Stimulated activated naive CD4-positive, alpha-beta T cell (primary cell): ENCODE measurements at regions not wholly inside any gene's neighbourhood (a gene's known extent, or its start where the extent isn't known, plus 50 kb on each side); places are given as distances from the start of the nearest gene placed in this dataset.

Experiments
- DNase-seq, 6 experiments: peaks; one replicate each; lab custom pipeline; 2025; lab: John Stamatoyannopoulos, UW

GRCh38 chr1:213374369-213374768 lies 323.3 kb downstream of the RPS6KC1 start:
- DNase-seq = peak; percentile 3 to 62 (median 24)

- no peak for DNase-seq
Observed at GRCh38 chr1:213375002-213375401, 324.0 kb downstream of the RPS6KC1 start.

DNA sequence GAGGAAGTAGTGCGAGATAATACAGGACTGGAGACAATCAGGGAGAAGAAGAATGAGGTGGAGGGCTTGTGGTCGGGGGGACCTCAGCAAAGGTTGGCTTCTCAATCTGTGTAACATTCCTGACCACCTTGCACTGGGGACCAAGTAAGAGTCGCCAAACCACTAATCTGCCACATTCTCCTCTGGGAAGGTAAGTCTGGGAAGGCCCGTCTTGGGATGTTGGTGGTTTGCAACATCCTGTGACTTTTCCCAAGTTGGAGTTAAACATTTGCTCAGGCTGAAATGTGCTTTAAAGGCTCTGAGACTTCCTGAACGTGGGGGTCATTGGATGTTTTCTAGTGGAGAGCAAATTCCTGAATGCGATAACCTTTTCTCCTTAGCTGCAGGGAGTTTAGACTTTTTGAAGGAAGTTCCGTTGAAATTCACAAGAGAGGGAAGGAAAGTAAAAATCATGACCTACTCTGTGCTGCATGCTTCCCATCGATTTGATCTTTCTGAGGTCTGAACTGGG lies 325.9 kb downstream of the RPS6KC1 start:
- DNase-seq = no peak

- DNase-seq = no peak
Observed at GRCh38 chr1:213380865-213381264, 329.8 kb downstream of the RPS6KC1 start.

DNA sequence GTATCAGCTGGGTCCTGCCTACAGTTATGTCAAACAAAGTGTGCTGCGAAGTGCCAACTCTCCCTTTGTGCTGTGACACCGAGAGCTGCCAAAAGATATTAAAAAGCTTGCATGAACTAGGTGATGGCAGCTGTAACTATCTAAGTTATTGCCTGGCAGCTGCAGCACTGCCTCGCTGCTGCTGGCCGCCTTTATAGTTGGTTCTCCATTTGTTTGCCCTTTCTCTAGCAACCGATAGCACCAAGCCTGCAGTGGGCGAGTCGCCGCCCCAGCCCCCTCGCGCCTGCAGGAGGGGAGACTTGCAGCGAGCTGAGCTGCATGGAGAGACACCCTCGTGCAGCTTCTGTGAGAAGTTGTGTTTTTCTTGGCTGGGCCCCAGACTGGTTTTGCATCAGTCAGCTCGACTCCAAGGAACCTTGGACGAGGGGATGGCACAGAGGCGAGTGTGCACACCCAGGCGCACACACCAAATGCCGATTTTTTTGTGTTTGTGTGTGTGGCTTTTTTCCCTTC lies 330.6 kb downstream of the RPS6KC1 start:
- DNase-seq = no peak

DNA sequence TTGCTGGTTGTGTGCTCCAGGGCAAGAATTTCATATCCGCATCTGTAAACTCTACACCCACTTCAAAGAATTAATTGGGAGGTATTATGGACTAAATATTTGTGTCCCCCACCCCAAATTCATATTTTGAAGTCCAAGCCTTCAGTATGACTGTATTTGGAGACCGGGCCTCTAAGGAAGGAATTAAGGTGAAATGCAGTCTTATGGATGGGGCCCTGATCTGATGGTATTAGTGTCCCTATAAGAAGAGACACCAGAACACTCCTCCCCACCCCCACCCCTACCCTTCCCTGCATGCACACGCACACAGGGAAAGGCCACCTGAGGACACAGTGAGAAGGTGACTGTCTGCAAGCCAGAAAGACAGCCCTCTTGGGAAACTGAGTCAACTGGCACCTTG lies 332.4 kb downstream of the RPS6KC1 start:
- DNase-seq = no peak

DNA sequence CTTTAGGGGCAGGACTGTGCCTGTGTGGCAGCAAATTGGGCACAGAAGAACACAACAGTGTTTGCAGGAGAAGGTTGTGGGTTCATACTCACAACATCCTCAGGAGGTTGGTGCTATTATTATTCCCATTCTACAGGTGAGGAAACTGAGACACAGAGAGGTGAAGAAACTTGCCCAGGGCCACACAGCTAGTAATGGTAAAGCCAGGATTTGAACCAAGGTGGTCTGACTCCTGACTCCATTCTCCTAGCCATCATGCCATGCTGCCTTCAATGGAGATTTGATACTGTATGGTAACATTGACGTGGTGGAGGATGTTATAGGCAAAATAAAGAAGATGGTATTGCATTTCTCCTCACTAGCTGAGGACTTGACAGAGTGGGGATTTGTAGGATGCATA lies 334.2 kb downstream of the RPS6KC1 start:
- DNase-seq = no peak

DNA sequence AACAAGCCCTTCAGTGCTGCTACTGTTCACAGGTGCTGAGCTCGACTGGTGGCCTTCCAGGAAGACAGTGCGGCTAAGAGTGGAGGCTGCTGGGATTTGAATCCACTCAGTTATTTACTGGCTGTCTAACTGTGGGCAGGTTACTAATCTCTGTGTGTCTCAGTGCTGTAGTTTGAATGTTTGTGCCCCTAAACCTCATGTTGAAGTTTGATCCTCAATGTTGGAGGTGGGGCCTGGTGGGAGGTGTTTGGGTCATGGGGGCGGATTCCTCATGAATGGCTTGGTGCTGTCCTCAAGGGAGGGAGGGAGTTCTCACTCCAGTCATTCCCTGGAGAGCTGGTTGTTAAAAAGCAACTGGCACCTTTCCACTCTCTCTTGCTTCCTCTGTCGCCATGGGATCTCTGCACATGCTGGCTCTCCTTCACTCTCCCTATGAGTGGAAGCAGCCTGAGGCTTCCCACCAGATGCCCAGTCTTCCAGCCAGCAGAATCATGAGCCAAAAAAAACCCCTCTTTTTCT lies 334.8 kb downstream of the RPS6KC1 start:
- no peak for DNase-seq

GRCh38 chr1:213387380-213388015 lies 336.5 kb downstream of the RPS6KC1 start:
- DNase-seq = no peak

DNA sequence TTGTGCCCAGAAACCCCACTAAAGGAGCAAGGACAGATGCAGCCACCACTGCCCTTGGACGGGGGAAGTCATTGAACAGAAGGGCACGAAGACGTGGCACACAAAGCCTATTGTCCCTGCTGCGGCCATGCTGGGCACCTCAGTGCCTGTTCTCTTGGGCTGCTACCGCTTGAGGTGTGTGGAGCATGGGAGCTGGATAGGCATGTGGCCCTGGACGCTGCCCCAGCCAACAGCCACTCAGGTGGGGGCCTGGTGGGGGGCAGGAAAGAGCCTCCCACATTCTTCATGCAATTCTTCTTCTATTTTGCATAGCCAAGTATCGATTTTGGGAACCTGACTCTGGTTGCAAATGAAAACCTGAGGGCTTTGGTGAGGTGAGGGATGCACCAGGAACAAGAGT lies 337.2 kb downstream of the RPS6KC1 start:
- DNase-seq = no peak

DNA sequence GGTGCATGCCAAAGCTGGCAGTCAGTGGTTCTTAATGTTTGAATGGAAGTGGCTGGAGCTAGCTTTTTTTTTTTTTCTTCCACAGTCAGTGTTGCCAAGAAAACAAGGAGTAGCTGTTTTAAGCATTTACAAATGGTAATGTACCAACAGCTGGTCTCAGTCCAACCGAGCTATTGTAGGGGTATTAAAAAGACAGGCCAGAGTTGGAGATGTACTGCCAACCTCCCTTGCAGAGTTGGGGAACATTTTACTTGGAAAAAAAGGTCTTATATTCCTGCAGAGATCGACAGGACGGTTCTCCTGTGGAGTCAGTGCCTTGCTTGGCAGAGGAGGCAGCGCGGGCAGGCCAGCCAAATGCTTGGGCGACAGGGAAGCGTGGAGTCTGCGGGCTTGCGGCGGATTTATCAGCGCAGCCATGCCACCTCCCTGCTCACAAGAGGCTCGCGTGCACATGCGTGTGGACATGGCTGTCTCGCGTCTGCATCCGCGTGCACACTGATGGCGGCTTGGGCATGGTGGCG lies 338.1 kb downstream of the RPS6KC1 start:
- no peak for DNase-seq

- no peak for DNase-seq
Observed at GRCh38 chr1:213391445-213391844, 340.4 kb downstream of the RPS6KC1 start.

- no peak for DNase-seq
Observed at GRCh38 chr1:213393860-213394259, 342.8 kb downstream of the RPS6KC1 start.

DNA sequence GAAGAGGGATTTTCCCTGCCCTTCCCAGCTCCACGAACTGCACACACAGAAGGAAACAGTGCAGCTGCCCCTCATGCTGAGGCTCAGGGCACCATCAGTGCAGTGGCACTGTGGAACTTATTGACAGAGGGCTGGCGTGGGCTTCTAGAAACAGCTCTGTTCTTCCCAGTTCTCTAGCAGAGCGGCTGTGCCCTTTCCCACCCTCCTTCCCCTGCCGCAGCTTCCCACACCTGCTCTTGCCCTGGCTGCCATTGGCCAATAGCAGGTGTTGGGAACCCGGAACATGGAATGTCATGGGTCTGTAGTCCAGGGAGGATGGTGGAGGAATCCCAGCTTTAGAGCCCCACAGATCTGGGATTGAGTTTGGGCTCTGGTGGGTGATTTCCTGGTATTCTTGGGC lies 343.8 kb downstream of the RPS6KC1 start:
- no peak for DNase-seq

DNA sequence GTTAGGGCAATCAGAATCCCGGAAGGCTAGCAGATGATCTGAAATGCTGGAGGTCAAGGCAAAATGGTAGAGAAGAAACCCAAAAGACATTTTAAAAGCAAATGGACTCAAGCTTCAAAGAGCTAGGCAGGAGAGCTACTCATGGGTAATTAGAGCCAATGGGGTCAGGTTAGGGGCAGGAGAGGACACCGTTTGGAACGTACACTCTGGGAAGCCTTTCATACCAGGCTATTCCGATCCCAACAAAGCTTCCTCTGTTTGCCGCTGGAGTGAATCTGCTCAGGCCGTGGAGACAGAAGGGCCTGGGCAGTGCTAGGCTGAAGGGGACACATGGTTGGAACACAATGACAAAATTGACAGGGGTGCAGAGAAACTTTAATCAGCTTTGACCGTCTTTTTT lies 346.6 kb downstream of the RPS6KC1 start:
- no peak for DNase-seq

GRCh38 chr1:213399695-213400094 lies 348.7 kb downstream of the RPS6KC1 start:
- DNase-seq = no peak

- no peak for DNase-seq
Observed at GRCh38 chr1:213409208-213409631, 358.2 kb downstream of the RPS6KC1 start.

GRCh38 chr1:213409971-213410370 lies 358.9 kb downstream of the RPS6KC1 start:
- DNase-seq = no peak

GRCh38 chr1:213414346-213414745 lies 363.3 kb downstream of the RPS6KC1 start:
- no peak for DNase-seq

GRCh38 chr1:213414911-213415310 lies 363.9 kb downstream of the RPS6KC1 start:
- no peak for DNase-seq

GRCh38 chr1:213415691-213416380 lies 364.8 kb downstream of the RPS6KC1 start:
- DNase-seq = no peak

DNA sequence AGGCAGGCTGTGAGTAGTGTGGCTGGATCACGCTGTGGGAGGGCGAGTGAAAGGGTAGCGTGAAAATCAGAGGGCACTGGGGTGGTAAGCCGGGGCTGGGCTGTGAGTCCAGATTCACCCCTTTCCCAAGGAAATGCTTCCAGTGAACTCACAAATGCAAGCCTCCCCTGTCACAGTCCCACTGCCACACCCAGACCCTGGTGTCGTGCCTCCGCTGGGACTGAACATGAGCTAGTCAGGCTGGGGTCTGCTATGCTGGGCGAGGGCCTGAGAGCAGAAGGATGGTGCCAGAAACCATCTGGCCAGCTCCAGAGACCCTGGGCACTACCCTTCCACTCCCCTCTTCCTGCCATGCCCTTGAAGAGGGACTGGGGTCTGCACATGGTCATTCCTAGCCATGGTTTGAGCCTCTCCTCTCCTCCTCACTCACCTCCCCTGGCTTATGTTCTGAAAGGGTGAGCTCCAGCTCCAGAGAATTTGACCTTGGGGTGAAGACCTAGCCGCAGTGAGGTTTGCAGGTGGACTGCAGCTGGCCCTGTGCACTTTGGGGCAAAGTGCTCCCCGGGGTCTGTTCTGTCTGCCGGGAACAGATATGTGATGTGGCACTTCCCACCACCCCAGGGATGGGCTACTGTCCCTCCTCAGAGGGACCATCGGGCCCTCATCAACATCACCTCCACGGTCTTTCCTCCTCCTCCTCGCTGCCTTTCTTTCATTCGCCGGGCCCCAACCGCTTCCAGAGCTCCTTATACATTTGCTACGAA lies 365.6 kb downstream of the RPS6KC1 start:
- no peak for DNase-seq
